ENCODE measurements at regions not wholly inside any gene's neighbourhood (a gene's known extent, or its start where the extent isn't known, plus 50 kb on each side); places are given as distances from the start of the nearest gene placed in this dataset.

- no peaks in the 10 kb centered on the region for H3K79me2 ChIP-seq (ENCODE audit: insufficient read depth)
- H3K4me2 ChIP-seq = no peak overlapping the region
- H3K9me2 ChIP-seq = no peaks in the 10 kb centered on the region
- no peaks in the 10 kb centered on the region for H3K36me3 ChIP-seq (replicated peaks in 1 of 2; ENCODE audit: control insufficient read depth in 1 of 2, insufficient read depth in 2 of 2, low read length in 1 of 2)
- no peaks in the 10 kb centered on the region for H4K20me1 ChIP-seq (ENCODE audit: insufficient read depth)
- H3F3A ChIP-seq (replicated peaks; ENCODE audit: insufficient read depth) = no peaks in the 10 kb centered on the region
- WGBS (ENCODE audit: low lambda C conversion rate) = 0% methylated on average over 1 of the region's 1 CpG
- ChIA-PET POLR2A (no interaction called here), CTCF (no interaction called here)
- no peak for DNase-seq
- H3K27me3 ChIP-seq (ENCODE audit: insufficient read depth) = no peaks in the 10 kb centered on the region
- no peak overlapping the region for H3K4me3 ChIP-seq (ENCODE audit: low read depth in 2 of 2, low read length in 1 of 2)
- H3K9me3 ChIP-seq = no peaks in the 10 kb centered on the region
- no peak for TF ChIP-seq JUND (IDR thresholded peaks at IDR 0.05)
- TF ChIP-seq SMC3 (IDR thresholded peaks at IDR 0.05; ENCODE audit: low read depth, low read length) = no peak
- TF ChIP-seq CHD2 (IDR thresholded peaks at IDR 0.05; ENCODE audit: low read length, partially characterized antibody) = no peak
- TF ChIP-seq RXRA (IDR thresholded peaks at IDR 0.05; ENCODE audit: borderline replicate concordance, low read depth) = no peak
- no peak for TF ChIP-seq GABPA (IDR thresholded peaks at IDR 0.05; ENCODE audit: low read depth)
- TF ChIP-seq EZH2phosphoT487 (IDR thresholded peaks at IDR 0.05; ENCODE audit: borderline replicate concordance, low read depth) = no peak
- TF ChIP-seq YY1 (IDR thresholded peaks at IDR 0.05; ENCODE audit: low read depth) = no peak
- TF ChIP-seq FOSL2 (IDR thresholded peaks at IDR 0.05; ENCODE audit: borderline replicate concordance, low read depth) = no peak
- TF ChIP-seq, protein P1, sequence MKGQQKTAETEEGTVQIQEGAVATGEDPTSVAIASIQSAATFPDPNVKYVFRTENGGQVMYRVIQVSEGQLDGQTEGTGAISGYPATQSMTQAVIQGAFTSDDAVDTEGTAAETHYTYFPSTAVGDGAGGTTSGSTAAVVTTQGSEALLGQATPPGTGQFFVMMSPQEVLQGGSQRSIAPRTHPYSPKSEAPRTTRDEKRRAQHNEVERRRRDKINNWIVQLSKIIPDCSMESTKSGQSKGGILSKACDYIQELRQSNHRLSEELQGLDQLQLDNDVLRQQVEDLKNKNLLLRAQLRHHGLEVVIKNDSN (IDR thresholded peaks at IDR 0.05; ENCODE audit: borderline replicate concordance, low read depth) = no peak
- TF ChIP-seq FOXJ3 (CRISPR knock-in tag; IDR thresholded peaks at IDR 0.05) = no peak
- no peak for TF ChIP-seq IRF3 (IDR thresholded peaks at IDR 0.05; ENCODE audit: low read depth, low read length)
- no peak for TF ChIP-seq POLR2AphosphoS5 (IDR thresholded peaks at IDR 0.05; ENCODE audit: low read depth, low read length)
- no peak for TF ChIP-seq TEAD4 (IDR thresholded peaks at IDR 0.05; ENCODE audit: borderline replicate concordance, insufficient read depth)
- no peaks in the 10 kb centered on the region for H3K4me1 ChIP-seq (ENCODE audit: control insufficient read depth in 1 of 2, insufficient read depth in 2 of 2, low read depth in 1 of 2, low read length in 1 of 2)
- no peak overlapping the region for H3K9ac ChIP-seq
- H2AFZ ChIP-seq (ENCODE audit: low read depth) = no peak overlapping the region
- H3K27ac ChIP-seq (ENCODE audit: low read depth in 2 of 2, low read length in 1 of 2) = no peak overlapping the region
These were observed 60.8 kb upstream of the EPHA3 start for GRCh38 chr3:89046661-89047060.

DNA sequence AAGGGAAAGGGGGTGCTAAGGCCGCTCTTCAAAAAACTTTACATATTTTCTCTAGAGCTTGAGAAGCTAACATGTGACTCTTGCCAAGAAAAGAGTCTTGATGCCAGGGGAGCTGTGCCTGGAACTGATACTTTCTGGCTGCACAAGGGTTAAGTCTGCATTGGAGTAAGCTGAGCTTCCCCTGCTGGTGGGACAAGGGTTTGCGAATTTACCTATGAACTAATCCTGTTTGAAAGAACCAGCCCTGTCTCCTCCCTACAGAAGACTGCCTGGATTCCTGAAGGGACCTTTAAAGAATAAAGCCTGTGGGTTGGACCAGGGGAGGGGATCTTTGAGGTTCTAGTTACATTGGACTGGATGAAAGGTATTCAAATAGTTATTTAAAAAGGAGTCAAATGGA is 58.3 kb upstream of the EPHA3 start:
- DNase-seq = peak; percentile 1
- no peak overlapping the region for H3K9ac ChIP-seq
- H3K4me2 ChIP-seq = no peak overlapping the region
- 0% methylated on average over 2 of the region's 2 CpGs for WGBS (ENCODE audit: low lambda C conversion rate)
- ChIA-PET CTCF (no interaction called here), POLR2A (no interaction called here)
- no peaks in the 10 kb centered on the region for H4K20me1 ChIP-seq (ENCODE audit: insufficient read depth)
- no peaks in the 10 kb centered on the region for H3K9me2 ChIP-seq
- no peak overlapping the region for H3K27ac ChIP-seq (ENCODE audit: low read depth in 2 of 2, low read length in 1 of 2)
- TF ChIP-seq, protein P2, sequence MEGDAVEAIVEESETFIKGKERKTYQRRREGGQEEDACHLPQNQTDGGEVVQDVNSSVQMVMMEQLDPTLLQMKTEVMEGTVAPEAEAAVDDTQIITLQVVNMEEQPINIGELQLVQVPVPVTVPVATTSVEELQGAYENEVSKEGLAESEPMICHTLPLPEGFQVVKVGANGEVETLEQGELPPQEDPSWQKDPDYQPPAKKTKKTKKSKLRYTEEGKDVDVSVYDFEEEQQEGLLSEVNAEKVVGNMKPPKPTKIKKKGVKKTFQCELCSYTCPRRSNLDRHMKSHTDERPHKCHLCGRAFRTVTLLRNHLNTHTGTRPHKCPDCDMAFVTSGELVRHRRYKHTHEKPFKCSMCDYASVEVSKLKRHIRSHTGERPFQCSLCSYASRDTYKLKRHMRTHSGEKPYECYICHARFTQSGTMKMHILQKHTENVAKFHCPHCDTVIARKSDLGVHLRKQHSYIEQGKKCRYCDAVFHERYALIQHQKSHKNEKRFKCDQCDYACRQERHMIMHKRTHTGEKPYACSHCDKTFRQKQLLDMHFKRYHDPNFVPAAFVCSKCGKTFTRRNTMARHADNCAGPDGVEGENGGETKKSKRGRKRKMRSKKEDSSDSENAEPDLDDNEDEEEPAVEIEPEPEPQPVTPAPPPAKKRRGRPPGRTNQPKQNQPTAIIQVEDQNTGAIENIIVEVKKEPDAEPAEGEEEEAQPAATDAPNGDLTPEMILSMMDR (IDR thresholded peaks at IDR 0.05) = peak; percentile 32; the same call in 1 of the 2 replicates
- TF ChIP-seq USF2 (IDR thresholded peaks at IDR 0.05; ENCODE audit: borderline replicate concordance, low read depth, low read length) = no peak
- H3K4me3 ChIP-seq (ENCODE audit: low read depth in 2 of 2, low read length in 1 of 2) = no peak overlapping the region
- H2AFZ ChIP-seq (ENCODE audit: low read depth) = no peak overlapping the region
- H3K27me3 ChIP-seq (ENCODE audit: insufficient read depth) = no peaks in the 10 kb centered on the region
- no peaks in the 10 kb centered on the region for H3K4me1 ChIP-seq (ENCODE audit: control insufficient read depth in 1 of 2, insufficient read depth in 2 of 2, low read depth in 1 of 2, low read length in 1 of 2)
- no peaks in the 10 kb centered on the region for H3K36me3 ChIP-seq (replicated peaks in 1 of 2; ENCODE audit: control insufficient read depth in 1 of 2, insufficient read depth in 2 of 2, low read length in 1 of 2)
- H3K79me2 ChIP-seq (ENCODE audit: insufficient read depth) = no peaks in the 10 kb centered on the region
- no peaks in the 10 kb centered on the region for H3K9me3 ChIP-seq
- H3F3A ChIP-seq (replicated peaks; ENCODE audit: insufficient read depth) = no peaks in the 10 kb centered on the region
